Skin epidermis (tissue), 12 donors: ENCODE measurements at regions not wholly inside any gene's neighbourhood (a gene's known extent, or its start where the extent isn't known, plus 50 kb on each side); places are given as distances from the start of the nearest gene placed in this dataset.

Source experiments
- H3K27ac ChIP-seq, 21 experiments: fragments of 200-600 bp; sonication (generic) in 11 of 21; one replicate each; pipeline ENCODE4 v1.5.0; 2020; ENCODE audit warnings: mild to moderate bottlenecking in 3 of 21, inconsistent platforms in 2 of 21, moderate library complexity in 2 of 21
- H3K4me3 ChIP-seq, 7 experiments: fragments of 200-600 bp; sonication (generic) in 2 of 7; one replicate each; pipeline ENCODE4 v1.5.0; 2020; ENCODE audit warnings: inconsistent platforms in 2 of 7, mild to moderate bottlenecking in 2 of 7, moderate library complexity in 1 of 7

DNA sequence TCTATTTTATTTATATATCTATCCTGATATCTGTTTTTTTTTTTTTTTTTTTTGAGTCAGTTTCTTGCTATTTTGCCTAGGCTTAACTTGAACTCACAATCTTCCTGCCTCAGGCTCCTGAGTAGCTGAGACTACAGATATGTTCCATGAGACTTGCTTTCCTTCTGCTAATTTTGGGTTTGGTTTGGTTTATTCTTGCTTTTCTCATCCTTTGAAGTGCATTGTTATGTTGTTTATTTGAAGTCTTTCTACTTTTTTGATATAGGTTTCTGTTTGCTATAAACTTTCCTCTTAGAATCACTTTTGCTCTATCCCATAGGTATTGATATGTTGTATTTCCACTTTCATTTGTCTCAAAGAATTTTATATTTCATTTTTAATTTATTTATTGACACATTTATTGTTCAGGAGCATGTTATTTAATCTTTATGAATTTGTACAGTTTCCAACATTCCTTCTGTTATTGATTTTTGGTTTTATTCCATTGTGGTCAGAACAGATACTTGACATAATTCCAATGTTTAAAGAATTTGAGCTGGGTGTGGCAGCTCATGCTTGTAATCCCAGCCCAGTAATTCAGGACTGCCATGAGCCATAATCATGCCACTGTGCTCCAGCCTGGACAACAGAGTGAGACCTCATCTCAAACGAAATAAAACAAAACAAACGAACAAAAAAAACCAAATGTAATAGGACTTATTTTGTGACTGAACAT is 62.3 kb upstream of the PLSCR4 start:
- Histone ChIP-seq H3K27ac (peak overlapping the region in 3 of 21 experiments; percentile 9 to 39 (median 39)), H3K4me3 (no peak overlapping the region)

- Histone ChIP-seq H3K4me3 (no peak overlapping the region), H3K27ac (peak overlapping the region in 5 of 21 experiments; percentile 1 to 44 (median 33))
Measured at GRCh38 chr3:146308682-146309081, 57.8 kb upstream of the PLSCR4 start.

GRCh38 chr3:146308222-146308621 is 57.3 kb upstream of the PLSCR4 start:
- no peak overlapping the region for H3K4me3 ChIP-seq
- H3K27ac ChIP-seq, result peak overlapping the region in 4 of 21 experiments; percentile 1 to 44 (median 36)

DNA sequence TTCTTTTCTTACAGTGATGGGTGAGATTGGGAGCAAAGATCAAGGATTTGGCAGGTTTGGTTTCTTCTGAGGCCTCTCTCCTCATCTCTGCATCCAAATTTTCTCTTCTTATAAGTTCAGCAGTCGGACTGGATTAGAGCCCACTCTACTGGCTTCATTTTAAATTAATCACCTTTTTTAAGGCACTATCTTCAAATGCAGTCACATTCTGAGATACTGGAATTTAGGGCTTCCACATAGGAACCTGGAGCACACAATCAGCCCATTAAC is 56.5 kb upstream of the PLSCR4 start:
- Histone ChIP-seq H3K4me3 (no peak overlapping the region), H3K27ac (no peak overlapping the region)

DNA sequence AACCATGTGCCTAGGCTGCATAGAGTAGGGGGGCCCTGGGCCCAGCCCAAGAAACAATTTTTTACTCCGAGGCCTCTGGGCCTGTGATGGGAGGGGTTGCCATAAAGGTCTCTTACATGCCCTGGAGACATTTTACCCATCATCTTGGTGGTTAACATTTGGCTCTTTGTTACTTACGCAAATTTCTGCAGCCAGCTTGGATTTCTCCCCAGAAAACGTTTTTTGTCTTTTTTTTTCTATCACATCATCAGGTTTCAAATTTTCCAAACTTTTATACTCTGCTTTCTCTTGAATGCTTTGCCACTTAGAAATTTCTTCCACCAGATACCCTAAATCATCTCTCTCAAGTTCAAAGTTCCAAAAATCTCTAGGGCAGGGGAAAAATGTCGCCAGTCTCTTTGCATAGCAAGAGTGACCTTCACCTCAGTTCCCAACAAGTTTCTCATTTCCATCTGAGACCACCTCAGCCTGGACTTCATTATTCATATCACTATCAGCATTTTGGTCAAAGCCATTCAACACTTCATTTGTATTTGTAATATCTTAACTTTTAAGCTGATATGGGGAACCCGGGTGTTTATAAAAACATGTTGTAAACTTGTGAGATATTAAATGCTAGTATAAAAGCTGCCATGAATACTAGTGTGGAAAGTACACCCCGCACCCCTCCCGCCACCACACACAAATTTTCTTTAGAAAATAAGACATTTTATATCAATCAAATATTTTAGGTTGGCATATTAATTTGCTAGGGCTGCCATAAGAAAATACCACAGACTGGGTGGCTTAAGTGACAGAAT is 56.0 kb upstream of the PLSCR4 start:
- no peak overlapping the region for H3K4me3 ChIP-seq
- no peak overlapping the region for H3K27ac ChIP-seq

- no peak overlapping the region for H3K4me3 ChIP-seq
- no peak overlapping the region for H3K27ac ChIP-seq
Measured at GRCh38 chr3:146305808-146306423, 55.0 kb upstream of the PLSCR4 start.

- Histone ChIP-seq H3K4me3 (no peak overlapping the region), H3K27ac (no peak overlapping the region)
Measured at GRCh38 chr3:146300768-146301167, 49.9 kb upstream of the PLSCR4 start.
